ENCODE measurements at regions not wholly inside any gene's neighbourhood (a gene's known extent, or its start where the extent isn't known, plus 50 kb on each side); places are given as distances from the start of the nearest gene placed in this dataset.
"Not testable (repeated sequence)": the region's sequence is repeated elsewhere in the genome, so short reads cannot be mapped to it uniquely, and the experiment has no call there.

DNA sequence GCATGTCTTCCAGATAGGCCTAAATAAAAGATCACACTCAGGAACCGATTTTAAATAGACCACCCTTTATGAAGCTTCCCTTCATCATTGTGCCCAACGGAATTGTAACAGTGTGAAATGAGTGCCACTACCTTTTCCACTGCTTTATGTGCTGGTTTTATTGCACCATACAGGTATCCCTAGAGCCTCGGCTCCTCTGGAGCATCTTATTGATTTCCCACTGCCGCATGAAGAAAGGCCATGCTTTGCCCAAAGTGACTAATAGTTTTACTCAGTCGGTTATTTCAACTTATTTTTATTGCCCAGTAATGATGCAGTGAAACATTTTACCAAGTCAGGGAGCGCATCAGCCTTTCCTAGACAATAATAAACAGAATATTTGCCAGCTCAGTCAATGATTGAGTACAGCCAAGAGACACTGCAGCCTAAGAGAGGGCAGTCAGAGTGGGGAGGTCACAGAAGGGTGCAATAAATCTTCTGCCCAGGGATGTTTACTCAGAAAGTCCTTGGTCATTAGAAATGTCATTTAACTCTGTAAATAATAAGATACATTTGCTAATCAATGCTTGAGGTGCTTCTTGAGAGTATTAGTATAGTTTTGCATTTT lies 216.6 kb upstream of the SPATA31A3 start:
- H3K27ac ChIP-seq (ENCODE audit: low read length); H3K36me3 ChIP-seq (ENCODE audit: control insufficient read depth, insufficient read depth, low read length); DNase-seq (ENCODE audit: low read depth, low spot score); H3K4me3 ChIP-seq (ENCODE audit: low read length); H3K27me3 ChIP-seq (ENCODE audit: control insufficient read depth, insufficient read depth, low read length); H3K4me1 ChIP-seq (ENCODE audit: control insufficient read depth, insufficient read depth, low read length); H3K9me3 ChIP-seq (ENCODE audit: control insufficient read depth, insufficient read depth, low read length): not testable (repeated sequence)
- no CpG with 5 or more reads among the region's 6 CpGs for WGBS (ENCODE audit: insufficient coverage, insufficient read length)

DNA sequence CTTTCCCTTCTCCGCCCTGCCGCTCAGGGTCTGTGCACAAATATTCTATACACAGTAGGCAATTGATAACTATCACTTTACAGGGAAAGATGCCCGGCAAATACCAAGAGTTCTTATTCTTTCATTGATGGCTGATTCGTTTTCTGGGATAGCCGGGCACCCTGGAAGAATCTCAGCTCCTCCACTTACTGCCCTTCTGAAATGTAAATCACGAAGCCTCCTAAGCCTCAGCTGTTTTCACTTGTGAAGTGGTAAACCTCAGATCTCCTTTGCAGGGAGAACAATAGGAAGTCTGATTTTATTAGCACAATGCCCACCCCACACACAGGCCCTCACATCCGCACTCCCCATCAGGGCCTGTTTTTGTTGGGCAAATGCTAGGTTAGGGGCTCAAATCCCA lies 203.8 kb upstream of the SPATA31A3 start:
- WGBS (ENCODE audit: insufficient coverage, insufficient read length), result no CpG with 5 or more reads among the region's 7 CpGs

DNA sequence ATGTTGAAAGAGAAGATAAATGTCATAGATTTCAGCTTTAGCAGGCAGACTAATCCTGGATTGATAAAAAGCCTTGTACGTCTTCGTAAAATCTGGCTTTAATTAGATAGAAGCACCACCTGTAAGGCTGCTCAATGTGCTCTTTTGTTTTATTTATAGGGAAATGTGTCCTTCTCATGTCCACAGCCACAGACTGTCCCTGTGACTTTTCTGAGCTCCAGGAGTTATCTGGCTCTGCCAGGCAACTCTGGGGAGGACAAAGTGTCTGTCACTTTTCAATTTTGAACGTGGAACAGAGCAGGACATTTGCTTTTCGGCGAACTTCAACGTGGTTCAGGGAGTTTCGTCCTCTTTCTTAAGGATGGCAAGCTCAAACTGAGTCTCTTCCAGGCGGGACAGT lies 203.0 kb upstream of the SPATA31A3 start:
- not testable (repeated sequence) for H3K36me3 ChIP-seq (ENCODE audit: control insufficient read depth, insufficient read depth, low read length); H3K9me3 ChIP-seq (ENCODE audit: control insufficient read depth, insufficient read depth, low read length); H3K4me1 ChIP-seq (ENCODE audit: control insufficient read depth, insufficient read depth, low read length); DNase-seq (ENCODE audit: low read depth, low spot score); H3K4me3 ChIP-seq (ENCODE audit: low read length); H3K27ac ChIP-seq (ENCODE audit: low read length); H3K27me3 ChIP-seq (ENCODE audit: control insufficient read depth, insufficient read depth, low read length)
- WGBS (ENCODE audit: insufficient coverage, insufficient read length), result no CpG with 5 or more reads among the region's 8 CpGs

More for the DNA sequence above, 203.8 kb upstream of the SPATA31A3 start:
- not testable (repeated sequence) for H3K36me3 ChIP-seq (ENCODE audit: control insufficient read depth, insufficient read depth, low read length); H3K4me3 ChIP-seq (ENCODE audit: low read length); H3K4me1 ChIP-seq (ENCODE audit: control insufficient read depth, insufficient read depth, low read length); H3K27me3 ChIP-seq (ENCODE audit: control insufficient read depth, insufficient read depth, low read length); DNase-seq (ENCODE audit: low read depth, low spot score); H3K9me3 ChIP-seq (ENCODE audit: control insufficient read depth, insufficient read depth, low read length); H3K27ac ChIP-seq (ENCODE audit: low read length)

DNA sequence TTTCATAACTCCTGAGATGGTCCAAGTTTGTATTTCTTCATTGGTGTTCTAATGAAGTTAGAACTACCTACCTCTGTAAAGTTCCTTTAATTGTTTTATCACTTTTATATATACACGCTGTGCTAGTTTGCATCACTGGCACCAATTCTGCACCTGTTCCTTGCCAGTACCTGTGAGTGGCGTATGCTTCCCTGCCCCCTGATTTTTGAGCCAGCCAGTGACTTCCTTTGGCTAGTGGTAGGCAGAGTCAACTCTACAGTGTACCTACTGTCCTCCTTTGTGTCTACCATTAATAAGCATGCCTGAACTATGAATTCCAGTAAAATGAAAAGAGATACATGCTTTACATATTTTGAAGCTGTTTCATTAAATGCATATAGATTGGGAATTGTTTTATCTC lies 186.8 kb upstream of the SPATA31A3 start:
- H3K9me3 ChIP-seq (ENCODE audit: control insufficient read depth, insufficient read depth, low read length); H3K4me1 ChIP-seq (ENCODE audit: control insufficient read depth, insufficient read depth, low read length); H3K27me3 ChIP-seq (ENCODE audit: control insufficient read depth, insufficient read depth, low read length); H3K27ac ChIP-seq (ENCODE audit: low read length); H3K36me3 ChIP-seq (ENCODE audit: control insufficient read depth, insufficient read depth, low read length); DNase-seq (ENCODE audit: low read depth, low spot score); H3K4me3 ChIP-seq (ENCODE audit: low read length): not testable (repeated sequence)
- no CpG with 5 or more reads among the region's 2 CpGs for whole genome bisulfite sequencing (ENCODE audit: insufficient coverage, insufficient read length)

DNA sequence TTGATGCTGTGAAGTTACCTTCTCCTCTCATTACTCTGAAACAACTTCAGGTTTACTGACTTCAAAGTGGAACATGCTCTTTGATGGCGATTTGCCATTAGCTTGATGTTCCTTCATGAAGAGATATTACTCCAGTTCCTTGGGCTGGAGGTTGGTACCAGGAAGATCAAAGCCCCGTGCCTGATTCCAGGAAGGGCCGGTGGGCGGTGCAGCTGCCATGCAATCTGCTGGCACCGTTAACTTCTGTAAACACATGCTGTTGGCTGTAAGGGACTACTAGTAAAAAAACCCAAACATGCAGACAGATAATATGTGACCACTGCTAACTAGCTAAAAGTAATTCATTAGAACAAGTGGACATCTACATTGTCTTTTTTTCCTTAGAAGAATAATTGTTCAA lies 182.8 kb upstream of the SPATA31A3 start:
- not testable (repeated sequence) for DNase-seq (ENCODE audit: low read depth, low spot score); H3K36me3 ChIP-seq (ENCODE audit: control insufficient read depth, insufficient read depth, low read length); H3K4me1 ChIP-seq (ENCODE audit: control insufficient read depth, insufficient read depth, low read length); H3K27me3 ChIP-seq (ENCODE audit: control insufficient read depth, insufficient read depth, low read length); H3K9me3 ChIP-seq (ENCODE audit: control insufficient read depth, insufficient read depth, low read length); H3K4me3 ChIP-seq (ENCODE audit: low read length); H3K27ac ChIP-seq (ENCODE audit: low read length)
- WGBS (ENCODE audit: insufficient coverage, insufficient read length), result no CpG with 5 or more reads among the region's 5 CpGs

DNA sequence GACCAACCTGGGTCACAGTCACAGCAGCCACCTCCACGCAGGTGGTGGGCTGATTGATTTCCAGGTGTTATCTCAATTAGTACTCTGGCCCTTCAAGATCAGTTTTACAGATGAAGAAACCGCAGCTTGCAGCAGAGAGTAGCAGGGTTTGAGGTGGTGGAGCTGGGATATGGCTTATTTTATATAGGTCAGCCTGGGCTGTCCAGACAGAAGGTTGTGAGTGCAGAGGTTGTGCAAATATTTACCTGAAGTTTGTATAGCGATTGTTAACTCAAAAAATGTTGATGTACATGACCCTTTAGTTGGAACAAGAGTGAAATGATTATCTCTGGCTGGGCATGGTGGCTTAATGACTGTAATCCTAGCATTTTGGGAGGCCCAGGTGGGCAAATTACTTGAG lies 179.4 kb upstream of the SPATA31A3 start:
- not testable (repeated sequence) for H3K27me3 ChIP-seq (ENCODE audit: control insufficient read depth, insufficient read depth, low read length); H3K4me1 ChIP-seq (ENCODE audit: control insufficient read depth, insufficient read depth, low read length); H3K9me3 ChIP-seq (ENCODE audit: control insufficient read depth, insufficient read depth, low read length); H3K27ac ChIP-seq (ENCODE audit: low read length); H3K36me3 ChIP-seq (ENCODE audit: control insufficient read depth, insufficient read depth, low read length); DNase-seq (ENCODE audit: low read depth, low spot score); H3K4me3 ChIP-seq (ENCODE audit: low read length)
- WGBS (ENCODE audit: insufficient coverage, insufficient read length), result no CpG with 5 or more reads among the region's 3 CpGs

DNA sequence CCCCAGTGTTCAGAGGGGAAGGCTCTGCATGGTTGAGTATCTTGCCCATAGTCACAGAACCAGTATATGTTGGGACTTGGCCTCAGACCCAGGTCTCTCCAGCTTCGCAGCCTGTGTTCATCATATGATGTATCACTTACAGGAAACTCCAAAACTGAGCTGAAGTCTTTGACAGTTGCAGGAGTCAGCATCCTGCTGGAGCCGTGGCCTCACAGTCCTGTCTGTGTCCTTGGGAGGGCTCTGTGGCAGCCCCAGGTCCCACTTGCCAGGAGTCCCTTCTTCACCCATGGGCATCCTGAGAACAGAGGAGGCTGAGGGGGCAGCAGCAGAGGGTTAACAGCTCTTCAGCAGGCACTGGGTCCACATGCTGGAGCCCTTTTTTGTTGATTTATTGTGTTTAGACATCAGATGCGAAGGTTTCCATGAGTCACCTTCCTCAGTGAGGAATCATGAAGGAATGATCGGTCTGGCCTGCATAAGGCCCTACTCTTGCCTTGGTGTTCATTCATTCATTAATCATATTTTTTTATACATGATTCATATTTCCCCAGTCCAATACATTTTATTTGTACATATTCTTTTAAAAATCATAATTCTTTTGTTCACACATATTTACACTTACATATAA lies 176.3 kb upstream of the SPATA31A3 start:
- not testable (repeated sequence) for H3K9me3 ChIP-seq (ENCODE audit: control insufficient read depth, insufficient read depth, low read length); H3K27me3 ChIP-seq (ENCODE audit: control insufficient read depth, insufficient read depth, low read length); DNase-seq (ENCODE audit: low read depth, low spot score); H3K36me3 ChIP-seq (ENCODE audit: control insufficient read depth, insufficient read depth, low read length); H3K4me1 ChIP-seq (ENCODE audit: control insufficient read depth, insufficient read depth, low read length); H3K27ac ChIP-seq (ENCODE audit: low read length); H3K4me3 ChIP-seq (ENCODE audit: low read length)
- no CpG with 5 or more reads among the region's 4 CpGs for WGBS (ENCODE audit: insufficient coverage, insufficient read length)

DNA sequence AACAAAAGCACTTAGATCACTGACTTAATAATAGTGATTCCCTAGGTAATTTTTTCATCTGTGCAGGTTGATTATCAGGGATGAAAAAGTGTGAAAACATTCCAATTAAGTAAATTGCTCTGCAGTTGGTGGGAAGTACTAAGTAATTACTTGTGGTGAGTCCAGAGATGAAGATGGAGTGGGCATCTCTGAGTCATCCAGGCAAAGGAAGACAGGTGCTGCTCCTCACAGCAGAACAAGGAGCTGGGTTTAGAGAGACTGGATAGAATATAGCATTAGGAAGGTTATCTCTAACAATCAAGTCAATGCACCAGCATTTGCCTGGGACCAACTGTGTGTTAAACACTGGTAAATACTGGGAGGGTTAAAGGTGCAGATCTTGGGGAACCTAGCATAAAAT lies 174.0 kb upstream of the SPATA31A3 start:
- not testable (repeated sequence) for DNase-seq (ENCODE audit: low read depth, low spot score); H3K27ac ChIP-seq (ENCODE audit: low read length); H3K27me3 ChIP-seq (ENCODE audit: control insufficient read depth, insufficient read depth, low read length); H3K4me1 ChIP-seq (ENCODE audit: control insufficient read depth, insufficient read depth, low read length); H3K36me3 ChIP-seq (ENCODE audit: control insufficient read depth, insufficient read depth, low read length); H3K9me3 ChIP-seq (ENCODE audit: control insufficient read depth, insufficient read depth, low read length); H3K4me3 ChIP-seq (ENCODE audit: low read length)

DNA sequence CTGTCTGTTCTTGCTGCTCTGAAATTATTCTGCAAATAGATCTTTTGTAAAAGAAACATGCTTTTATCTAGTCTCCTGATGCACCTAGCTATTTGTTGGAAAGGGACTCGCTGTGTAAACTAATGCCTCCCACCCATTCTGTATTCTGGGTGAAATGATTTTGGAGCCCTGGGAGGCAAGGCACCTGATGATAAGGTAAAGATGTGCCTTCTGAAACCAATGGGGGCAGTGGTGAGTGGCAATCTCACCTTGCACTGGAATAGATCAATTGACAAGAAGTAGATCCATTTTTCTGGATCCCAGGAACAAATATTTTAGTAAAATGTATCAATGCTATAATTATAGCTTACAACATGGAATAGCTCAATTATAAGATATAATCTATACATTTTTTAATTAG lies 170.5 kb upstream of the SPATA31A3 start:
- not testable (repeated sequence) for H3K9me3 ChIP-seq (ENCODE audit: control insufficient read depth, insufficient read depth, low read length); DNase-seq (ENCODE audit: low read depth, low spot score); H3K27me3 ChIP-seq (ENCODE audit: control insufficient read depth, insufficient read depth, low read length); H3K4me3 ChIP-seq (ENCODE audit: low read length); H3K4me1 ChIP-seq (ENCODE audit: control insufficient read depth, insufficient read depth, low read length); H3K36me3 ChIP-seq (ENCODE audit: control insufficient read depth, insufficient read depth, low read length); H3K27ac ChIP-seq (ENCODE audit: low read length)
- no CpG with 5 or more reads among the region's 1 CpG for WGBS (ENCODE audit: insufficient coverage, insufficient read length)

DNA sequence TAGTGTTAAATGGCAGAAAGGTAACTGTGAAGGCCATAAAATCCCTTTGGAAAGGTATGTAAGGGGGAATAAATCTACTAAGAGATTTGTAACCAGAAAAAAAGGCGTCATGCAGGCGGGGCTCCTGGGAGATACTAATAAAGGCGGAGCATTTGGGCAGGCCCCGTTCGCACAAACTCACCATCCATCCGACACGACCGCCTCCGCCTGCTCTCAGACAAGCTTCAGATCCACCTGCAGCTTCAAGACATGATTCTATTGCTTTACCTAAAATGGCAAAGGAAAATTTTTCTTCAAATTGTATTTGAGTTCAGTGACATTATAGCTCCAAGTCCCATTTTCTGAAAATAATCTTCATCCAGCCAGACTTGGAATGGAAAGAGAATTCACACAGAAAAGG lies 162.9 kb upstream of the SPATA31A3 start:
- H3K27me3 ChIP-seq (ENCODE audit: control insufficient read depth, insufficient read depth, low read length); H3K36me3 ChIP-seq (ENCODE audit: control insufficient read depth, insufficient read depth, low read length); H3K9me3 ChIP-seq (ENCODE audit: control insufficient read depth, insufficient read depth, low read length); H3K4me3 ChIP-seq (ENCODE audit: low read length); H3K4me1 ChIP-seq (ENCODE audit: control insufficient read depth, insufficient read depth, low read length); H3K27ac ChIP-seq (ENCODE audit: low read length); DNase-seq (ENCODE audit: low read depth, low spot score): not testable (repeated sequence)
- WGBS (ENCODE audit: insufficient coverage, insufficient read length), result no CpG with 5 or more reads among the region's 9 CpGs

DNA sequence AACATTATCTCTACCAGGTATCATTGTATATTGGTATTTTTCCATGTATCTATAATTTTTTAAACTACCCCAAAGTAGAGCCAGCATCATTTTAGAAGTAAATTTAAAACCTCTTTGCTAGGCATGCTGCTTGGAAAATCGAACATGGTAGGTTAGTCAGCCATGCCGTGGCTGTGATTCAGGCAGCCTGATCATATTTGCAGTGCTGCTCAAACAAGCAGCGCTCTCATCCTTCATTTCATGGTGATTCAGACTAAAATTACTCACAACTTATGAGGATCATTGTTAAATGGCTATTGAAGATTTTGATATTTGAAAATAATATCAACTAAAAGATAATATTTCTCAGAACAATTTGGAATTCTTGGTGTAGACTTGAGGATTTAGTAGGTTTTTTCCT lies 161.2 kb upstream of the SPATA31A3 start:
- not testable (repeated sequence) for H3K4me3 ChIP-seq (ENCODE audit: low read length)

More for the DNA sequence above, 161.2 kb upstream of the SPATA31A3 start:
- not testable (repeated sequence) for H3K9me3 ChIP-seq (ENCODE audit: control insufficient read depth, insufficient read depth, low read length); H3K27ac ChIP-seq (ENCODE audit: low read length); DNase-seq (ENCODE audit: low read depth, low spot score); H3K36me3 ChIP-seq (ENCODE audit: control insufficient read depth, insufficient read depth, low read length); H3K27me3 ChIP-seq (ENCODE audit: control insufficient read depth, insufficient read depth, low read length); H3K4me1 ChIP-seq (ENCODE audit: control insufficient read depth, insufficient read depth, low read length)
- no CpG with 5 or more reads among the region's 3 CpGs for WGBS (ENCODE audit: insufficient coverage, insufficient read length)

Measured in iPS DF 6.9 (cell line).